ENCODE measurements at regions not wholly inside any gene's neighbourhood (a gene's known extent, or its start where the extent isn't known, plus 50 kb on each side); places are given as distances from the start of the nearest gene placed in this dataset.
"Not testable (repeated sequence)": the region's sequence is repeated elsewhere in the genome, so short reads cannot be mapped to it uniquely, and the experiment has no call there.

- Histone ChIP-seq H3K4me1 (no peaks in the 10 kb centered on the region), H3K27me3 (no peaks in the 10 kb centered on the region), H3K4me3 (peak overlapping the region; percentile 10 to 37), H3K9me3 (peaks cover 0 to 13% (median 0%) of the 10 kb centered on the region in 3 donors), H3K27ac (peak overlapping the region in 2 of 4 donors; percentile 61 to 69), H3K36me3 (replicated peaks in 1 of 2; ENCODE audit: insufficient read depth in 1 of 2, low read depth in 2 of 2) (no peaks in the 10 kb centered on the region)
- intact Hi-C loops (cut with DNase I), result no loop called here
- 20 to 25% methylated on average over 45 to 47 of the region's 47 CpGs for WGBS, 2 donors
- peak; percentile 80 to 89 (median 86) for DNase-seq
- peak in 2 of 3 donors; percentile 40 to 62 for TF ChIP-seq POLR2A (IDR thresholded peaks at IDR 0.05)
- TF ChIP-seq, protein P1, sequence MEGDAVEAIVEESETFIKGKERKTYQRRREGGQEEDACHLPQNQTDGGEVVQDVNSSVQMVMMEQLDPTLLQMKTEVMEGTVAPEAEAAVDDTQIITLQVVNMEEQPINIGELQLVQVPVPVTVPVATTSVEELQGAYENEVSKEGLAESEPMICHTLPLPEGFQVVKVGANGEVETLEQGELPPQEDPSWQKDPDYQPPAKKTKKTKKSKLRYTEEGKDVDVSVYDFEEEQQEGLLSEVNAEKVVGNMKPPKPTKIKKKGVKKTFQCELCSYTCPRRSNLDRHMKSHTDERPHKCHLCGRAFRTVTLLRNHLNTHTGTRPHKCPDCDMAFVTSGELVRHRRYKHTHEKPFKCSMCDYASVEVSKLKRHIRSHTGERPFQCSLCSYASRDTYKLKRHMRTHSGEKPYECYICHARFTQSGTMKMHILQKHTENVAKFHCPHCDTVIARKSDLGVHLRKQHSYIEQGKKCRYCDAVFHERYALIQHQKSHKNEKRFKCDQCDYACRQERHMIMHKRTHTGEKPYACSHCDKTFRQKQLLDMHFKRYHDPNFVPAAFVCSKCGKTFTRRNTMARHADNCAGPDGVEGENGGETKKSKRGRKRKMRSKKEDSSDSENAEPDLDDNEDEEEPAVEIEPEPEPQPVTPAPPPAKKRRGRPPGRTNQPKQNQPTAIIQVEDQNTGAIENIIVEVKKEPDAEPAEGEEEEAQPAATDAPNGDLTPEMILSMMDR (IDR thresholded peaks at IDR 0.05), result no peak
- ATAC-seq, result peak; percentile 99
Observed at GRCh38 chr15:24772686-24773373, 97.3 kb downstream of the NPAP1 start.

DNA sequence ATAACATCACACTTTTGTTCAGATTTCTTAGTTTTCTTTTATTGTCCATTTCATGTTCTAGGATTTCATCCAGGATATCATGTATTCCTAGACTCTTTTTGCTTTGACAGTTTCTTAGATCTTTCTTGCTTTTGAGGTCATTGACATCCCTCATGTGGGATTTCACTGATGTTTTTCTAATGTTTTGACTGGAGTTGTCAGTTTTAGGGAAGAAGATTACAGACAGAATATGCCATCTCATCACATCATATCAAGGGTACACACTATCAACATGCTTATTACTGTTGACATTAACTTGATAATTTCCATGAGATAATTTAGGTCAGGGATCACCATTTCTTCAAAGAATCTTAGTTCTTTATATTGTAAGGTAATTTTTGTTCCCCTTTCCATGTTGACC lies 101.7 kb downstream of the NPAP1 start:
- H3K27ac ChIP-seq, result no peak overlapping the region
- intact Hi-C loops (cut with DNase I), result no loop called here
- no peaks in the 10 kb centered on the region for H3K36me3 ChIP-seq (replicated peaks in 1 of 2; ENCODE audit: insufficient read depth in 1 of 2, low read depth in 2 of 2)
- no peaks in the 10 kb centered on the region for H3K27me3 ChIP-seq
- H3K9me3 ChIP-seq, result peaks cover 0 to 12% (median 0%) of the 10 kb centered on the region in 3 donors
- TF ChIP-seq POLR2A (IDR thresholded peaks at IDR 0.05), result no peak
- TF ChIP-seq, protein P1 (IDR thresholded peaks at IDR 0.05), result no peak
- no peak for ATAC-seq
- no peak for DNase-seq
- H3K4me1 ChIP-seq, result no peaks in the 10 kb centered on the region
- H3K4me3 ChIP-seq, result no peak overlapping the region

DNA sequence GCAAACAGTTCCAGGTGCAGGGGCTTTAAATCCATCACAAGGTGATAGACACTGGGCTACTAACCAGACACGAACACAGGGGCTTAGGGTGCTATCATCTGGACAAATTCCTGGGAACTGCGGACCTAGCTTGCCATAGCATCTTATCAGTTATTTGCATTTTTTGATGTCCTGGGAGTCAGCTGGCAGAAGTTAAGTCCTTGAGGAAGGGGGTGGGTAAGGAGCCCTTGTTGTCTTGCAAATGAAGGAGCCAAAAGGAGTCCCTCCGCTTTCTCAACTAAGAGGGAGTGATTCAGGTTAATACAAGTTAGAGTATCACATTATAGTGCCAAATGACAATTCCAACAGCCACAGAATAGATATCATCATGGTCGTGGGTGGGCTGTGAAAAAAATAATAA lies 108.9 kb downstream of the NPAP1 start:
- ATAC-seq, result no peak
- Histone ChIP-seq H3K27me3 (no peaks in the 10 kb centered on the region), H3K4me3 (no peak overlapping the region), H3K4me1 (no peaks in the 10 kb centered on the region), H3K9me3 (no peaks in the 10 kb centered on the region), H3K36me3 (replicated peaks in 1 of 2; ENCODE audit: insufficient read depth in 1 of 2, low read depth in 2 of 2) (no peaks in the 10 kb centered on the region), H3K27ac (no peak overlapping the region)
- 26 to 53% methylated on average over 4 of the region's 4 CpGs for WGBS, 2 donors
- no peak for DNase-seq
- TF ChIP-seq, protein P1 (IDR thresholded peaks at IDR 0.05), result no peak
- no peak for TF ChIP-seq POLR2A (IDR thresholded peaks at IDR 0.05)
- intact Hi-C loops (cut with DNase I), result no loop called here

DNA sequence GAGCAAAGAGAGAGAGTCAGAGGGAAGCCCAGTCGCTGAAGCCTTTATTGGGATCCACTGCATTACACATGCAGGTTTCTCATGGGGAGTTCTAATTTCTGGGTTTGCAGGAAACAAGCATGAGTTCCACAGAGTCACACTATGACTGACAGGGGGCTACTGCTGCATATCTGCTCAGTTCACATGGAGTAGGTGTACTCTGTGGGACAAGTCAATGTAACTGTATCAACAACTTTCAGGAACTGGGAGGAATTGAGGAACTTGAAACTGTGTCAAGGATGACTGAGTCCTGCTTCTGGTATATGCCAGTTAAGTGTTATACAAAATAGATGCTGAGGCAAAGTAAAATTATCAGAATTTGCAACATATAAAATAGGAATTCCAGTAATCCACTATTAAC lies 110.8 kb downstream of the NPAP1 start:
- no peaks in the 10 kb centered on the region for H3K9me3 ChIP-seq
- ATAC-seq (no peak), DNase-seq (no peak)
- no peak overlapping the region for H3K27ac ChIP-seq
- no peaks in the 10 kb centered on the region for H3K4me1 ChIP-seq
- WGBS, 2 donors, result 56 to 100% methylated on average over 1 of the region's 1 CpG
- TF ChIP-seq, protein P1 (IDR thresholded peaks at IDR 0.05), result no peak
- TF ChIP-seq POLR2A (IDR thresholded peaks at IDR 0.05), result no peak
- no peaks in the 10 kb centered on the region for H3K27me3 ChIP-seq
- no peaks in the 10 kb centered on the region for H3K36me3 ChIP-seq (replicated peaks in 1 of 2; ENCODE audit: insufficient read depth in 1 of 2, low read depth in 2 of 2)
- no peak overlapping the region for H3K4me3 ChIP-seq
- intact Hi-C loops (cut with DNase I), result no loop called here

DNA sequence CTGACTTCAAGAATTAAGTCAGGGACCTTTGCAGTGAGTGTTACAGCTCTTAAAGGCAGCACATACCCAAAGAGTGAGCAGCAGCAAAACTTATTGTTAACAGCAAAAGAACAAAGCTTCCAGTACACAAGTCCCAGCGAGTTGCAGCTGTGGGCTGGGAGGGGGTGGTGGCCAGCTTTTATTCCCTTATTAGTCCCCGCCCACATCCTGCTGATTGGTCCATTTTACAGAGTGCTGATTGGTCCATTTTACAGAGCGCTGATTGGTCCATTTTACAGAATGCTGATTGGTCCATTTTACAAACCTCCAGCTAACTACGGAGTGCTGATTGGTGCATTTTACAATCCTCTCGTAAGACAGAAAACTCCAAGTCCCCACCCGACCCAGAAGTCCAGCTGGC lies 127.0 kb downstream of the NPAP1 start:
- ATAC-seq; intact Hi-C loops (cut with DNase I): not testable (repeated sequence)
- WGBS, 2 donors, result 55 to 70% methylated on average over 6 of the region's 6 CpGs

More for the DNA sequence above, 127.0 kb downstream of the NPAP1 start:
- not testable (repeated sequence) for H3K4me1 ChIP-seq; DNase-seq; H3K27ac ChIP-seq; H3K4me3 ChIP-seq; H3K36me3 ChIP-seq (replicated peaks in 1 of 2; ENCODE audit: insufficient read depth in 1 of 2, low read depth in 2 of 2); H3K9me3 ChIP-seq; H3K27me3 ChIP-seq

Measured in body of pancreas (tissue), 4 donors.